HG02943 (cell line): ENCODE measurements at regions not wholly inside any gene's neighbourhood (a gene's known extent, or its start where the extent isn't known, plus 50 kb on each side); places are given as distances from the start of the nearest gene placed in this dataset.

Source experiments
- ATAC-seq: cut with Tn5 transposase; IDR thresholded peaks from one replicate; pipeline ENCODE4 v1.9.1; 2021; ENCODE audit warnings: mild to moderate bottlenecking, low read depth, moderate library complexity; ENCODE audit not compliant: unreplicated experiment

DNA sequence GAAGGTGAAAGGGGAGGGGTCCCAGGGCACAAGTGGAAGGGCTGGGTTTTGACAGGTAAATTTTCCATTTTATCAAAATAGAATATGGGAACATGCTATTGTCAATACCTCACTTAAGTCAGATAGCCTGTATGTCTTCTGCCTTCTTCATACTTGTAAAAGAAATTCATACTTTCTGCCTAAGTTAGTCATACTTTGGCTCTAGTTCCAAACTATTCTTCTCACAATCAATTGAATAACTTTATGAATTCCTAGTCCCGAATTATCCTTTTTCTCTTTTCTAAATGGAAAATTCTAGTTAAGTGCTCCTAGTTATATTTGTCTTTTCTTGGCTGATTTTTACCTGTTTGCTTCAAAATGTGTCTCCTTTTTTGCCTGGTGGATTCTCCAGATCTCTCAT is 271.4 kb downstream of the CSNK1G3 start:
- ATAC-seq: no peak

DNA sequence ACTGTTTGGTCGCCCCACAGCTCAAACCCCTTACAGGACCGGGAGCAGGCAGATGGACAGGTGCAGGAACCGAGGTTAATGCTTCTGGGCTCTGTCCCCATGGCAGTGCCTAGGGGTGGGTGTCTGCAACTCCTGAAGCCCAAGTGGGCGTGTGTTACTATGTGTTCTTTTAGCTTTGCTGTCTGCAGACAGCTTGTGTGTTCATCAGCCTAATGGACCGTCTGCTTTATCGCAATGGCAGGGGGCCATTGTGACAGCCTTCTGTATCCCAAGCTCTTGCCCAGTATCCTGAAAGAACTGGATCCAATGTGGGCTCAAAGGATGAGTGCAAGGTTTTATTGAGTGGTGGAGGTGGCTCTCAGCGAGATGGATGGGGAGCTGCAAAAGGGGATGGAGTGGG is 266.7 kb downstream of the CSNK1G3 start:
- ATAC-seq: no peak

DNA sequence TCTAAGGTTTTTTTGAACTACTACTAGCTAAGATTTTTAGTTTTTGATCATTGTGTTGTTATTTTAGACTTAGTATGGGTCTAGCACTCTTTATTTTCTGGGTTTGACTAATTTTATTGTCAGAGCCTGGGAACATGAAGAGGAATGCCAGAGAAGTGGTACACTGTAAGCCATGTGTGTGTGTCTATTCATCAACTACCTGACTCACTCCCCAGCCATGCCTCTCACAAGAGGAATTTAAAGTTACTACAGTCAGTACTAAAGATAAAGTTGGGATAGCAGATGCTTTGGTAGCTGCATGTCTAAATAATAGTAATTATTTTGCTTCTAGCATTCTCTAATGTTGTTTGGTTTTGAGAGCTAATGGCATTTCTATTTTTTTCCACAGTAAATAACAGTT is 264.8 kb downstream of the CSNK1G3 start:
- ATAC-seq: no peak

DNA sequence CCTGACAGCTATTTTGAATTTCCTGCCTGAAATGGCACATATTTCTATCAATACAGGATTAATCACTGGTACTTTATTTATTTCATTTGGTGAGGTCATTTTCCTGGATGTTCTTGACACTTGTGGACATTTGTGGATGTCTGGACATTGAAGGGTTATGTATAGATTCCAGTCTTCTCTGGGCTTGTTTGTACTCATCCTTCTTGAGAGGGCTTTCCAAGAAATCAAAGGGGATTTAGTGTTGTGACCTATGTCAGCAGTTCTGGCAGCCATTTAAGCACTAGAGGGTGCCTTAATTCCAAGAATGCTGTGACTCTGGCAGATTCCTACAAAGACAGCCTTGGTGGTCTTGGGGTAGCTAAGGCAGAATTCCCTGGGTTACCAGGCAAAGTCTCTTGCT is 259.7 kb downstream of the CSNK1G3 start:
- no peak for ATAC-seq

DNA sequence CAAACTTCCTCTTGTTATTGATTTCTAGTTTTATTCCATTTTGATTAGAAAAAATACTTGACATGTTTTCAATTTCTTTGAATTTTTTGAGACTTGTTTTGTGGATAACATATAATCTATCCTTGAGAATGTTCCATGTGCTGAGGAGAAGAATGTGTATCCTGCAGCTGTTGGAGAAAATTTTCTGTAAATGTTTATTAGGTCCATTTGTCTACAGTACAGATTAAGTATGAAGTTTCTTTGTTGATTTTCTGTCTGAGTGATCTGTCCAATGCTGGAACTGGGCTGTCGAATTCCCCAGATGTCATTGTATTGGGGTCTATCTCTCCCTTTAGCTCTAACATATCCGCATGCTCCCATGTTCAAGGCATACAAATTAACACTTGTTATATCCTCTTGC is 251.2 kb downstream of the CSNK1G3 start:
- ATAC-seq: no peak

DNA sequence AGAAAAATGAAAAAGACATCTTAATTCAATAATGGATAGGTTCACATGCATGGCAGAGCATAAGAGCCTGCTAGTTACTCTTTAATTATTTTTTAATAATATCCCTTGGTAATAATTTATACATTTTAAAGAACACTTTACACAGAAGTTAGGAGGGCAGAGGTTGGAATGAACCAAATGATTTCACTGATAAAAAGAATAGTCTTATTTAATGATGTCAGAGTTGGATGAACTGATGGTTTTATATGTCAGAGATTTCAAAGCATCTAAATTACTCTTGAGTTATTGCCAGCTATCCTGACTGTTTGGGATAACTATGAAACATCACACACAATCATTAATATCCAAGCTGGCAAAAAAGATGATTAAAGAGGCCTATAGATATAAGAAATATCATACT is 244.8 kb downstream of the CSNK1G3 start:
- ATAC-seq: no peak

DNA sequence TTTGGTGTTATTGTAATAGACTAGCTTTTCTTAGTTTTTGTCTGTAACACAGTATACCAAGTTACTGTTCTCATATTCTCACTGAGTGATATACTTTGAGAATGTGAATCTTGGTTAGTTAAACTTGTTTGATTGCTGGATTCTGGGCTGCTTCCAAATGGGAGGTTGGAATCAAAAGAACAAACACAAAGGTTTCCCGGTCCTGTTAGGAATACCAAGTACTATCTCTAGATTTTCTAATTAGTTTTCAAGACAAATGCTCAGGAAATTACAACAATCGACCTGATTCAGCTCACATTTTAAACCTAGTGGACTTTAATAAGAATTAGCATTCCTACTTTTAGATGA is 244.3 kb downstream of the CSNK1G3 start:
- no peak for ATAC-seq

DNA sequence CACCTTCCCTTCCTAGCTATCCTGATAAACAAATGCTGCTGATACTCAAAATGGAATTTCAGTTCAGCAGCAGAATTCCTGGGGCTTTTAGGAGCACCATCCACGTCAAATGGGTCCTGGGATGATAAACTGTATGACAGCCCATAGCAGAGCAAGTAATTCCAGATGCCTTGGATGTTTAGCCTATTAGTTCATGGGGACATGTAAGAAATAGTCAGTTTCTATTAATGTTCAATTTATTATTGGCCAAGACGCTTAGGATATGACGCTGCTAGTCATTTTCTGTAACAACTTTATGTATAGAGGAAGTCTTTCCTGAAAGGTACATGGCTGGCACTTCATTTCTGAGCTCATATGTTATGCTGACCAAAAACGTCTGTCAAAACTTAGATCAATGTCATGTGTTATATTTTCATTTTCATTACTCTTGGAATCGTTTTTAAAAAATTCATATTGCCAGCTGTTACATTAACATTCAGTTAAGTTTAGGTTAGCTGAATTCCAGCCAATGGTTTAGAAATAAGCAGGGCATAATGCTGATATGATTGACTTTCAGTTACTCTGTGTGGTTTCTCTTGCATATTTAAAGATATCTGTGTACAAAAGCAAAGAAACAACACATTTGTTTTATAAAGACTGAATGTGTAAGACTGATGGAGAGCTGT is 243.8 kb downstream of the CSNK1G3 start:
- ATAC-seq: no peak

DNA sequence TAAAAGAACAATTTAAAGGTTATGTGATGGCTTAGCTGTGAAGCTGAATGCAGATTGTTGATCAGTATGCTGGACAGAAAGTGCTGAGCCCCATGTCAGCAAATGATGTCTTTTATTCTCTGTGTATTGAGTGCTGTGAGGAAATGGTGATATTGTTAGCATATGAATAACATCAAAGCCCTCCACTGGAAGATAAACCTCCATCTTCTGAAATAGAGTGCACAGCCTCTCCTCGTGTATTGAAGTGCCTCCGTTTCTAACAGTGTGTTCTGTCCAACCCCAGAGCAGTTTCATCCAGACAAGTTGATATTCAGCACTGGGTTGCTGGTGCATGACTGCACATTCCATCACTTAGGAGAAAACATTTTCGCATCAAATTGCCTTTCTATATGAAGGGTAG is 242.9 kb downstream of the CSNK1G3 start:
- ATAC-seq: no peak

DNA sequence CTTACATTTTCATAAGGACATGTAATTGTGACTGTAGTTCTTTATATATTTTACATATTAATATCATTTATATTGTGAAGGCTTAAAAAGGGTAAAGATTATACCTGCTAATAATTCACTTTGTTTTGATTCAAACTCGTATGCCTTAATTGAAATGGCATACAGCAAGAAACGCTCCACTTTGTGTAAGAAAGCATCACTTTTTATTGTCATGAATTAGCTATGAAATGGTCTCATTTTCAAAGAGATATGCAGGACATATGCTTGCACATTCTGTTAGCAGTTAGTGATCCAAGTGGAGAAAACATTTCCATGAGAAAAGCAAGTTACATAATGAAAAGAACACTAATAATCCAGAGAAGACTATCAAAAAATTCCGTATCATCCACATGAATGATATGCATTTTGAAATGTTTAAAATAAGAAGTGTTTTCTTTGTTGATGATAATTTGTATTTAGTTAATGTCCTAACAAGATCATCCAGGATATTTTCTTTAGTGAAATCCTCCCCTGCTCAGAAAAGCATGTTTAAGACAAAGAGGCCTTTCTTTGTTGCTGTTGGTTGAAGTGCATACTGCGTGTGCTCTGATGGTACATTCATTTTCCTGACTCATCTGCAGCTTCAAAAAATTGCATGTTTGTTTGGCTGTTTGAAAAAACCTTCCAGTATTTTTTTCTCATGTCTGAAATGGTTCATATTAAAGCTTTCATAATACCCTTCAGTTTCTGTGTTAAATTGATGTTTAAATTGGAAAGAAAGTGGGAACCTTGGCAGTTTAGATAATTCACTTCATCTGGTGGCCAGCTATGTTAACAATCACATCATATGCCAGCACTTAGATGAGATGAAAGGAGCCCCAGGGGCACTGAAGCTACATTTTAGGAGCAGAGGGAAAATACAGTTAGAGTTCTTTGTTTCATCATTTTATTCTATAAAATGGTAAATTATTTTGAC is 242.2 kb downstream of the CSNK1G3 start:
- no peak for ATAC-seq

DNA sequence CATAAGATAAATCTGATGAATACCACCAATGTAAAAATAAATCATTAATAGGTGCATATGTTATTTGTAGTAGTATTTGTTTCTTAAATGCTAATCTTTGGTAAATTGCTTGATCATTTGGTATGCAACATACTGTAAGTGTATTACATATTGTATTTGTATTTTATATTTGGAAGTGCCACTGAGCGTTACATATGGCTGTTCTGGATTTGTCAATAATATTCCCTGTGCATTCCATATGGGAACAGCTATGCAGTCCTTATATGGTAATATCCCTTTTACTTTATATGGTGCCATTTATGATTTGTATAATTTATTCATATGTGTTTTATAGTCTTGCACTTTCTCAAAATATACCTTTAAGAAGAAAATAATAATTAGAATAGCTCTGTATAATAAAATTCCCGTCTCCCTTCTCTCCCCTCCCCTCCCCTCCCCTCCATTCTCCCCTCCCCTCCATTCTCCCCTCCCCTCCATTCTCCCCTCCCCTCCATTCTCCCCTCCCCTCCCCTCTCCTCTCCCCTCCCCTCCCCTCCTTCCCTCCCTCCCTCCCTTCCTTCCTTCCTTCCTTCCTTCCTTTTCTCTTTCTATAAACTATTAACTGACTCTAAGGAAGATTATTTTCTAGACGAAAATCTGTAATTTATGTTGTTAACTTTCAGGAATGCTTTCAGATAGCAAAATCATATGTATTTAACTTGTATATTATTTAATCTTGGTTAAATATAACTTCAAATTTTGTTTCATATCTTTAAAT is 241.4 kb downstream of the CSNK1G3 start:
- no peak for ATAC-seq

DNA sequence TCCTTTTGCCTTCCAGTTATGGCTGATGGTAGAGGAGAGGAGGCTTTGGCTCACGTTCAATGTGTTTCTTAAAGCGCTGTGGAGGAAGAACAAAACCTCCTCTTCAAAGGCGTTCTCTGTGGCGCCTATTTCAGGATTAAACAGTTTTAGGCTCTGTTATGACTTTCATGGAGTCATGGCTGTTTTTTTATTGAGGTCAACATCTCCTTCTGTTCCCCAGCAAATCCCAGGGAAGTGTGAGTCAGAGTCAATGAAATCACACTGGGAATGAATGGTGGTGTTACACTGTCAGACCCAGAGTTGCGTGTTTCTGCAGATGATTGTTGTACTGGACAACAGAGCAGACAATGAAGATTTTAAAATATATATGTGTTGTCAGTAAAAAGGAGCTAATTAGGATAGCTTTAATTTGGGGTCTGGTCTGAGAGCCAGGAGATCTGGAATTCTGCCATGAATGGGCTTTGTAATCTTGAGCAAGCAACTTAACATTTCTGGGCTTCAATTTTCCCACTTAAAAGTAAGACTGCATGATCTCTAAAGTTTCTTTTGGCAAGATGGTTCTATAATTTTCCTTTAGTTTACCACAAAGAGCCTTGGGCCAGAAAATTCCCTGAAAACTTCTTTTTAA is 240.7 kb downstream of the CSNK1G3 start:
- ATAC-seq: no peak

DNA sequence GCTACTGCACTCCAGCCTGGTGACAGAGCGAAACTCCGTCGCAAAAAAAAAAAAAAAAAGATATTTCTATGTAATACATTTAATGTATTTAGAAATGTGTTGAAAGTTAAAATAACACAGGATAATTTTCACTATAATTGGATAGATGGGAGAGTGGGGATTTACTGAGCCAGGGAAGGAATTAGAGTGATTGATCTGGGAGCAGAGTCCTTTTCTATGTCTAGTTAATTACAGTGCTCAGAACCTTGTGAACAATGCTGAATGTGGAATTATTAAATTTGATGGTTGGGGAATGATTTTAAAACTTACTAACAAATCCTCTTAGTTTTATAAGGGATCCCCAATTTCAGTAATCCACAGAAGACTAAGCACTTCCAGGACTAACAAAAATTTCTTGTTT is 239.7 kb downstream of the CSNK1G3 start:
- ATAC-seq: no peak

DNA sequence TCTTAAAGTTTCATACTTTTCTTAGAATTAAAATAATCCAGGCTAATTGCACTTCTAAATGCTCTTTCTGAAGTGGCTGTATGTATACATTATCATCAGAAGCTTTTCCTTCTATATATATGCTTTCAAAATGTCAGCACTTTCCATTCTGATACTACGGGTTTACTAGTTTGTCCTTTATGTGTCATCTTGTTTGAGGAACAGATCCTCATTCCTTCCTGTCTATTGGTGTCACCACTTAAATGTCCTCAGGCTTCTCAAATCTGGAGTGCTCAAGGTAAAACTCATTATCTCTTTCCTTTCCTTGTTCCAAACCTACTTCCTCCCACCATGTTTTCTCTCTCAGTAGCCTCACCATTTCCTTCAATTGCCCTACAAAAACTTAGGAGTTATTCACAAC is 236.3 kb downstream of the CSNK1G3 start:
- ATAC-seq: no peak

DNA sequence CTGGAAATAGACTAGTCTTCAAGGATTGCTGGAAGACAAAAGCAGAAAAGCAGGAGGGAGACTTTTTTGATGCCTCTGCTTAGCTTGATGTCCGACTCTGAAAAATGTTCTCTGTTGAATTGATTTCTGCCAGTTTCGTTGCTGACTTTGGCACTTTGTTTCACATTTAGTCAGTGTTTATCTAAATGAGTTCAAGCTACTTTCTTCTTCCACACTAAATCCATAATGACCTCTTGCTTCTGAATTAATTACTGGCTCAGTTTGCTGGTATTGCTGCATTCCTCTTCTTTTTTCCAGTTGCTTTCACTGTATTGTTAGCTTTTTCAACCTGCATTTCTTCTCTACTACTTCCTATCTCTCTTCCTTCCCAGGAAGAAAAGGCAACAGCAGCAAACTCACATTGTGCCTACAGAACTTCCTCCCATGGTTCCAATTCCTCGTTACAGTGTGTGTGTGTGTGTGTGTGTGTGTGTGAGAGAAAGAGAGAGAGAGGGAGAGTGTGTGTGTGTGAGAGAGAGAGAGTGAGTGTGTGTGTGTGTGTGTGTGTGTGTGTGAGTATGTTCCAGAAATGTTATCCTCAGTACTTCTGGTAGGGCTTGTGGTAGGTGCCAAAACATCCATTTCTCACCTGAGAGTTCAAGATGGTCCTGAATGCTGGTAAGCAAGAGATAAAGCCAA is 234.8 kb downstream of the CSNK1G3 start:
- no peak for ATAC-seq

DNA sequence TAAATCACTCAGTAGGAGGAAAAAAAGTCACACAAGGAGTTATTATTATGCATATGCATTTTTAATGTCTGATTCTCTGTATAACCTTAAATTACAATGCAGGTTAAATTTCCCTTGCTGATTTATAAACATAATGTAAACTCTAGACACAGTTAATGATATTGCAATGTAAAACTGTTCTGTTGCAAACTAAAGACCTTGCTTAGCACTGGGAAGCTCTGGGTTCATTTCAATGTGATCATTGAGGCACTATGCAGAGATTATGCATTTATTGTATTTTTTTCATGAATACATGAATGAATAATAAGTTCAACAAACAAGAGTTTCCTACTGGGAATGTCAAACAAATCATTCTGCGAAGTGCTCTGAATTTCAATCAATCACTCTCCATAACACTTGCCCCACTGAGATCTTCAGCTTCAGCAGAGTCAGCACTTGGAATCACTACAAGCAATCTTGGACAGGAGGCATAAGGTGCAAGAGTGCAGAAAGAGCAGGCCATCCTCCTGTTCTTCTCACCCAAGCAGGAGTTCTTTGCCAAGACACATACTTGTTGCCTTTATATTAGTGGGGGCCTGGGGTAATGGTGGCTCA is 232.1 kb downstream of the CSNK1G3 start:
- no peak for ATAC-seq

DNA sequence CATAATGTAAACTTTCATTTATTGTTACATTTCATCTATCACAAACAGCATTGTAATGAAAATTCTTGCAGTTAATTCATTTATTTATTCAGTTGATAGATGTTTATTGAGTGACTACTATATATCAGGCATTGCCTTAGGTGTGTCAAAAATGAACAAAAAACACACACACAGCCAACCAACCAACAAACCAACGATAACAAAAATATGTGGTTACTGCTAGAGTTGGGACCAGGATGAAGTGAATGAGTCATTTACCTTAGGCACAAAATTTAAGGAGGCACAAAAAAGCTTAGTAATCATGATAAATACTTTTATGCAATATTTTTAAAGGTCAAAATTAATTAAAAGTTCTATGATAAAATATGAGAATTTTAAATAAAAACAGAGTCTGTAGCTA is 223.4 kb downstream of the CSNK1G3 start:
- no peak for ATAC-seq

DNA sequence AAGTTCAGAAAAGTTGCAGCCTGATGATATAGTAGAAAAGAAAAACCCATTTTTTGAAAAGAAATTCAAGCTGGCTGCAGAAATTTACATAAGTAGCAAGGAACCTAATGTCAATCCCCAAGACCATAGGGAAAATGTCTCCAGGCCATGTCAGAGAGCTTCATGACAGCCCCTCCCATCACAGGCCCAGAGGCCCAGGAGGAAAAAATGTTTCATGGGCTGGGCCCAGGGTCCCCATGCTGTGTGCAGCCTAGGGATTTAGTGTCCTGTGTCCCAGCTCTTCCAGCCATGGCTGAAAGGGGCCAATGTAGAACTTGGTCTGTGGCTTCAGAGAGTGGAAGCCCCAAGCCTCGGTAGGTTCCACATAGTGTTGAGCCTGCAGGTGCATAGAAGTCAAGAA is 220.3 kb downstream of the CSNK1G3 start:
- ATAC-seq: no peak

DNA sequence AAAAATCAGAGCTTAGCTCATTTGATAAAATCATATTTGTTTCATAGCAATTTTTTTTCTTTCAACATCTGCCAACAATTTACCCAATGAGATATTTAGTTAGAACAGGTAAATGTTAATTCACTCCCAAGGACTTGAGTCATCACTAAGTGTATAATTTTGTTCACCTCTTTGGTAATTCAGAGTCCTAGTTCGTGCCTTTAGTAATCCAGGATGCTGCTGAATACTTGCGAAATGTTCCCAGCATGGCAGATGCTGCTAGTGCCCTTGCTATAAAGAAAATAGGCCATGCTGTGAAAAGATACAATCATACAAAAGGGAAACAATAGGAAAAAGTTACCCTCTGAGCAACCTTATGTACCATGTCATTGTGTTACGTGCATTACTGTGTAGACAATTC is 210.5 kb downstream of the CSNK1G3 start:
- no peak for ATAC-seq

DNA sequence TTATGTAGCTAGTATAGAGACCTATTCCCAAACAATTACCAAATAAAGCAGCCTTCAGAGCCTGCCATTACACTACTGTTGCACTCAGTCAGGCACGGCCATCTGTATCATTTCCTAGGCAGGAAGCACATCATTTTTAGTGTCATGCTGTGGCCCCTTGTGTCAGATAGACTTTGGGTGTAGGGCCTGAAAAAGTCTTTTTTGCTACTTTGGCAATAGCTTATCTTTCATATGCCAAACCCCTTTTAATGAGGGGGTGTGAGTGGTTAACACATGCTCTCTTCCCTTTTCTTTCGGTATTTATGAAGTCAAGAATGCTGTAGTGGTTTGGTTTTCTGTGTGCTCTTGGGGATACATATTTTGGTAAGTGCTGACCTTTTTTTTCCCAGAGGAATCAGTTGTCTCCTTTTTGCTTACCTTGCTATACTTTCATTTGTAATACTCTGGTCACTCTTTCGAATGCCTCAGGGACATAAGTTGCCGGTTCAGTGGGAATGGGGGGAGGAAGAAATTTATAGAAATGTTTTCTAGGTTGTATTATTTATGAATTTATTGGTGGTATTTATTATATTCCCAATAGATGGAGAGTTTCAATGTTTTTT is 209.8 kb downstream of the CSNK1G3 start:
- no peak for ATAC-seq
